DND-41 (cell line): ENCODE measurements at regions not wholly inside any gene's neighbourhood (a gene's known extent, or its start where the extent isn't known, plus 50 kb on each side); places are given as distances from the start of the nearest gene placed in this dataset.

Experiments used
- ATAC-seq: fragments of 200-7000 bp; cut with Tn5 transposase; 3 replicates; pipeline ENCODE4 v1.9.1; 2021; ENCODE audit warnings: low read depth; ENCODE audit not compliant: insufficient read depth
- DNase-seq: peaks from one replicate; pipeline ENCODE4 v3.0.0-alpha.2; 2020
- H2AFZ ChIP-seq: 2 replicates; pipeline ENCODE4 v1.6.0; 2012; ENCODE audit warnings: low read depth, low read length
- H3K27ac ChIP-seq: 2 replicates; pipeline ENCODE4 v1.5.1; 2012; ENCODE audit warnings: low read length, inconsistent platforms
- H3K27me3 ChIP-seq: fragments of 200-600 bp; sonication (generic); 2 replicates; pipeline ENCODE4 v1.6.0; 2012; ENCODE audit warnings: low read length, mild to moderate bottlenecking, inconsistent platforms; ENCODE audit not compliant: insufficient read depth, poor library complexity
- H3K36me3 ChIP-seq: 2 replicates; pipeline ENCODE4 v1.5.1; 2012; ENCODE audit warnings: low read length, inconsistent platforms; ENCODE audit not compliant: insufficient read depth
- H3K4me1 ChIP-seq: 2 replicates; pipeline ENCODE4 v1.5.1; 2012; ENCODE audit warnings: mild to moderate bottlenecking, low read length; ENCODE audit not compliant: insufficient read depth
- H3K4me2 ChIP-seq: 2 replicates; pipeline ENCODE4 v1.6.0; 2012; ENCODE audit warnings: mild to moderate bottlenecking, moderate library complexity, low read length, inconsistent platforms; ENCODE audit not compliant: insufficient read depth
- H3K4me3 ChIP-seq, 2 experiments: fragments of 200-600 bp in 1 of 2; shearing (Covaris generic) in 1 of 2; 2 replicates each; pipeline ENCODE4 v1.5.1; 2012 to 2016; ENCODE audit warnings: inconsistent platforms in 2 of 2, low read length in 2 of 2, mild to moderate bottlenecking in 2 of 2, low read depth in 1 of 2, moderate library complexity in 1 of 2
- H3K79me2 ChIP-seq: 2 replicates; pipeline ENCODE4 v1.6.0; 2012; ENCODE audit warnings: low read length, inconsistent platforms; ENCODE audit not compliant: insufficient read depth
- H3K9ac ChIP-seq: 2 replicates; pipeline ENCODE4 v1.6.0; 2012; ENCODE audit warnings: low read depth, mild to moderate bottlenecking, inconsistent platforms, low read length, moderate library complexity
- H3K9me3 ChIP-seq: 2 replicates; pipeline ENCODE4 v1.5.1; 2012; ENCODE audit warnings: low read length, moderate library complexity, mild to moderate bottlenecking, inconsistent platforms; ENCODE audit not compliant: insufficient read depth, severe bottlenecking
- H4K20me1 ChIP-seq: 2 replicates; pipeline ENCODE4 v1.6.0; 2012; ENCODE audit warnings: low read length; ENCODE audit not compliant: insufficient read depth
- CTCF ChIP-seq: IDR thresholded peaks from 2 replicates; pipeline ENCODE4 v1.5.1; 2012; ENCODE audit warnings: borderline replicate concordance, low read length, moderate library complexity, mild to moderate bottlenecking; ENCODE audit not compliant: poor library complexity, severe bottlenecking; ENCODE audit errors: extremely low read depth
- EZH2 ChIP-seq: IDR thresholded peaks from 3 replicates; pipeline ENCODE4 v1.6.1; 2012; ENCODE audit warnings: borderline replicate concordance, low read depth, mild to moderate bottlenecking, moderate library complexity, low read length, inconsistent platforms; ENCODE audit not compliant: severe bottlenecking

GRCh38 chr16:86367291-86368072 lies 142.8 kb upstream of the FOXF1 start:
- Histone ChIP-seq H4K20me1 (no peaks in the 10 kb centered on the region), H3K27ac (no peak overlapping the region), H3K9ac (no peak overlapping the region), H2AFZ (no peak overlapping the region), H3K4me1 (no peaks in the 10 kb centered on the region), H3K4me2 (no peak overlapping the region), H3K27me3 (peaks cover 25% of the 10 kb centered on the region), H3K4me3 (no peak overlapping the region), H3K79me2 (no peaks in the 10 kb centered on the region), H3K9me3 (no peaks in the 10 kb centered on the region), H3K36me3 (no peaks in the 10 kb centered on the region)
- DNase-seq, result no peak
- no peak for ATAC-seq
- TF ChIP-seq CTCF (no peak), EZH2 (no peak)

- Histone ChIP-seq H4K20me1 (no peaks in the 10 kb centered on the region), H3K4me2 (no peak overlapping the region), H3K79me2 (no peaks in the 10 kb centered on the region), H3K36me3 (no peaks in the 10 kb centered on the region), H3K4me3 (no peak overlapping the region), H3K27me3 (peaks cover 19% of the 10 kb centered on the region), H2AFZ (no peak overlapping the region), H3K27ac (no peak overlapping the region), H3K9ac (no peak overlapping the region), H3K4me1 (no peaks in the 10 kb centered on the region), H3K9me3 (no peaks in the 10 kb centered on the region)
- TF ChIP-seq EZH2, result no peak
- no peak for TF ChIP-seq CTCF
- ATAC-seq (no peak), DNase-seq (no peak)
Observed at GRCh38 chr16:86368261-86368660, 142.1 kb upstream of the FOXF1 start.

- no peaks in the 10 kb centered on the region for H3K36me3 ChIP-seq
- H3K27ac ChIP-seq, result no peak overlapping the region
- no peak overlapping the region for H2AFZ ChIP-seq
- DNase-seq (no peak), ATAC-seq (no peak)
- no peaks in the 10 kb centered on the region for H3K79me2 ChIP-seq
- H4K20me1 ChIP-seq, result no peaks in the 10 kb centered on the region
- no peak overlapping the region for H3K9ac ChIP-seq
- H3K4me1 ChIP-seq, result no peaks in the 10 kb centered on the region
- no peak overlapping the region for H3K4me3 ChIP-seq
- no peak for TF ChIP-seq EZH2
- H3K27me3 ChIP-seq, result peaks cover 8% of the 10 kb centered on the region
- no peaks in the 10 kb centered on the region for H3K9me3 ChIP-seq
- no peak overlapping the region for H3K4me2 ChIP-seq
Observed at GRCh38 chr16:86370062-86370461, 140.3 kb upstream of the FOXF1 start.

GRCh38 chr16:86371083-86371803 lies 139.1 kb upstream of the FOXF1 start:
- no peaks in the 10 kb centered on the region for H3K9me3 ChIP-seq
- H3K79me2 ChIP-seq, result no peaks in the 10 kb centered on the region
- H3K9ac ChIP-seq, result no peak overlapping the region
- H3K4me3 ChIP-seq, result no peak overlapping the region
- peaks cover 3% of the 10 kb centered on the region for H3K27me3 ChIP-seq
- DNase-seq (no peak), ATAC-seq (no peak)
- H3K4me2 ChIP-seq, result no peak overlapping the region
- no peaks in the 10 kb centered on the region for H4K20me1 ChIP-seq
- H3K27ac ChIP-seq, result no peak overlapping the region
- H2AFZ ChIP-seq, result no peak overlapping the region
- H3K36me3 ChIP-seq, result no peaks in the 10 kb centered on the region
- H3K4me1 ChIP-seq, result no peaks in the 10 kb centered on the region
- TF ChIP-seq CTCF (no peak), EZH2 (no peak)
